SK-N-DZ (cell line): ENCODE measurements at regions not wholly inside any gene's neighbourhood (a gene's known extent, or its start where the extent isn't known, plus 50 kb on each side); places are given as distances from the start of the nearest gene placed in this dataset.
A peak's percentile ranks its signal among the peaks of the same experiment; 100 is the strongest.

Experiments used
- DNase-seq: peaks from one replicate; pipeline ENCODE4 v3.0.0-alpha.2; 2015; ENCODE audit warnings: low spot score

DNA sequence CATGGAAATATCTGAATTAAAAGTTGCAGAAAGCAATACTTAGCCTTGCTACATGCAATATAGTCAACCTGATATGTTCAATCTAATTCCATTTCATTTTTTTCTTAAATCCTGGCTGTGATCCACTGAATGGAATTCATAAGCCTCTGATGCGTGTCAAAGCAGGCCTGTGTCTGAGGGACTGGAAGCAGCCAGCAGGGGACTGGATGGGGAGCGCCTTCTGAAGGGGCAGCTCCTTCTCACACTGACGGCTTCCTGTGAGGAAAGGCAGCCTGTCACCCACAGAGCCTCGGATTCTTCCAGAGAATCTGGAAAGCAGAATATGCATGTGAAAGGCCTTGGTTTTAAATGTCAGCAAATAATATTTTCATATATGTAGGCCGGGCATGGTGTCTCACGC, 73.5 kb downstream of the KCNF1 start:
- DNase-seq, result no peak

DNA sequence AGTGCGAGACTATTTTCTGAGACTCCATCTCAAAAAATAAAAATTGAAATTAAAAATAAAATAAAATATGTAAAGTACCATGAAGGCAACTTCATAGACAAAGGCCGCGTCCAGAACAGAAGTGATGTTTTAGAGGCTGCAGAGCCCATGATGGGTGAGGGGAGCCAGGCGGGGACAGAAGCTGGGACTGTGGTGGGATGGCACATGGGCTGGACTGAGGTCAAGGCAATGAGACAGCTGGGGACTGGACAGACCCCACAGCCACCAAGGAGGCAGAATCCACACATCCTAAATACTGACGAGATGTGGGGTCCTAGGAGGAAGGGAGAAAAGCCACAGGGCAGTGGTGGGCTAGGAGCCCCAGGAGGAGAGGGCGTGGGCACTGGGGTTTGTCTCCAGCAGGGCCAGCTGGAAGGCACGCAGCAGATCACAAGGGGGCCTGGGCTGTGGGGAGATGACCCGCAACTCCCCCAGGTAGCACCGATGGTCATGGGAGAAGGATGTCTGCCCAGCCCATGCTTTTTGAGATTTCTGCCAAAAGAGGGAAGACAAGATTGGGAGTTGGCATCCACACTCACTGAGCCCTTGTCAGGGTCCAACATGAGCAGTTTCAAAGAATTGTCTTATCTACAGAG, 74.3 kb downstream of the KCNF1 start:
- DNase-seq, result no peak

DNA sequence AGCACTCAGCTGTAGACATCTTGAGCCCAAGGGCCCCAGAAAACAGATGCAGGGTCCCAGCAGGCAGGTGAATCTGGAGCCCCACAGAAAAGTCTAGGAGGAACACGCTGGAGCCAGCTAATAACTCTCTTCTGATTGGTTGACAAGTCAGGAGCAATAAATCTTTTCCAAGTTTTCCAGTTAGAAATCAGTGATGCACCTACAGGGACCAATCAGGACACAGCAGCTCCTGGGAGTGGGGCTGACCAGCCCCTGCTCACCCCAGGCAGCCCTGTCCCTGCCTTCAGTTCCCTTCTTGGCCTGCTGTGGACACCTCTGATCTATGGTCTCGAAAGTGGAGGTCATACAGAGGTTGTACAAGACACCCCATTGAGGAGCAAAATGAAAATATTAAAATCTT, 75.7 kb downstream of the KCNF1 start:
- DNase-seq, result no peak

DNA sequence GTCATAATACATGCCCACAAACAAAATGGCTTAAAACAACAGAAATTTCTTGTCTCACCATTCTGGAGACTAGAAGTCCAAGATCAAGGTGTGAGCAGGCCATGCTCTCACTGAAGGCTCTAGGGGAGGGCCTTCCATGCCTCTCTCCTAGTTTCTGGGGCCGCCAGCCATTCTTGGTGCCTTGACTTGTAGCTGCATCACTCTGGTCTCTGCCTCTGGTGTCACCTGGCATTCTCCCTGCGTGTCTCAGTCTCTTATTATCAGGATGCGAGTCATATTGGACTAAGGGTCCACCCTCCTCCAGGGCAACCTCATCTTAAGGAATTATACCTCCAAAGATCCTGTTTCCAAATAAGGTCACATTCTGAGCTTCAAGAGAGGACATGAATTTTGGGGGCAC, 76.1 kb downstream of the KCNF1 start:
- no peak for DNase-seq

DNA sequence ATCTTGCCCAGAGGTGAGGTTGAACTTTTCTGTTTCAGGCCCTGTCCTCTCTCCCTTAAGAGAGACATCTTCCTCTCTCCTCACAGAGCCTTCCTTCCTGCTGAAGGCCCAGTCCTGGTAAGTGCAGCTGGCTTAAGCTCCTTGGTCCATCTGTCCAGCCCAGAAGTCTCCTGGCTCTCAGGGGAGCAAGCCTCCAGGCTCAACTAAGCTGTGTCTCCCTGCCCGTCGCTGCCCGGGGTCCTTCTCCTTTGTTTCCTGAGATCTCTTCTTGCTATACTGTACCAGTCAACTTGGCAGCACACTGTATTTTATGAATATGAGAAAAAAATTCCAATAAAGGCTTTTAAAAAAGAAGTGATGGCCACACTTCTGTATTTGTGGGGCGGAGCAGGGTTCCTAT, 77.4 kb downstream of the KCNF1 start:
- DNase-seq, result no peak

DNA sequence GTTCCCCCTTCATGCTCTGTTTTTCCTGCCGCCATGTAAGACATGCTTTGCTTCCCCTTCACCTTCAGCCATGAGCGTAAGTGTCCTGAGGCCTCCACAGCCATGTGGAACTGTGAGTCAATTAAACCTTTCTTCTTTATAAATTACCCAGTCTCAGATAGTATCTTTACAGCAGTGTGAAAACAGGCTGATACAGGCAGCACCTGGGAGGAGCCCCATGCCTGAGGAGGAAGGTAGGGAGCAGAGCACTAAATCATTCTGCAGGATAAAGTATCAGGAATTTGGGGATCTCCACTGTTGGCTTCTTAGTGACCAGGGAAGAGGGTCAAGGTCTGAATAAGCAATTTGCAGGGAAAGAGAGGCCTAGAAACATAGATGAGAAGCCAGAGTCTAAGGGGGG, 78.0 kb downstream of the KCNF1 start:
- DNase-seq, result no peak

DNA sequence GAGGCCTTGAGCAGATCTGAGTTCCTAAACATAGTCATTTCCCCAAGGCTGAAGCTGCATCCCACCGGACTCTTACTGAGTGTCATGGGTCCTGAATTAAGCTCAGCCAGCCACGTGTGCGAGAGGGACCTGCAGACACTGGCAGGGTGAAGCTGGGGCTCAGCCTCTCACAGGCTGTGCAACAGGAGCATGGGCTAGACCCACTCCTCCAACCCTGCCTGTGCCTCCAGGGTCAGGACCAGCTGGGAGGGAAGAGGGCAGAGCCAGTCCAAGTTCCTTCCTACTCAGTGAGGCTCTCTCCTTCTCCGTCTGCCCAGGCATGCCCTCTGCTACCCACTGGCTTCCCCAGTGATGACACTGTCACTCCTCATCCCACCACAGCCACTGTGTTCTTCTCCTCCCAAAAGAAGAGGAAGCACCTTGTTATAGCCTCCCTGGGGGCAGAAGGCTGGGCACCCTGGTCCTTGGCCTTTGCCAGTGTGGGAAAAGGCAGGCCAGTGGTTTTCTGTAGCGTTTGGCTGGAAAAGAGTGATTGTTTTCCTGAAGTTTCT, 78.9 kb downstream of the KCNF1 start:
- DNase-seq, result no peak

DNA sequence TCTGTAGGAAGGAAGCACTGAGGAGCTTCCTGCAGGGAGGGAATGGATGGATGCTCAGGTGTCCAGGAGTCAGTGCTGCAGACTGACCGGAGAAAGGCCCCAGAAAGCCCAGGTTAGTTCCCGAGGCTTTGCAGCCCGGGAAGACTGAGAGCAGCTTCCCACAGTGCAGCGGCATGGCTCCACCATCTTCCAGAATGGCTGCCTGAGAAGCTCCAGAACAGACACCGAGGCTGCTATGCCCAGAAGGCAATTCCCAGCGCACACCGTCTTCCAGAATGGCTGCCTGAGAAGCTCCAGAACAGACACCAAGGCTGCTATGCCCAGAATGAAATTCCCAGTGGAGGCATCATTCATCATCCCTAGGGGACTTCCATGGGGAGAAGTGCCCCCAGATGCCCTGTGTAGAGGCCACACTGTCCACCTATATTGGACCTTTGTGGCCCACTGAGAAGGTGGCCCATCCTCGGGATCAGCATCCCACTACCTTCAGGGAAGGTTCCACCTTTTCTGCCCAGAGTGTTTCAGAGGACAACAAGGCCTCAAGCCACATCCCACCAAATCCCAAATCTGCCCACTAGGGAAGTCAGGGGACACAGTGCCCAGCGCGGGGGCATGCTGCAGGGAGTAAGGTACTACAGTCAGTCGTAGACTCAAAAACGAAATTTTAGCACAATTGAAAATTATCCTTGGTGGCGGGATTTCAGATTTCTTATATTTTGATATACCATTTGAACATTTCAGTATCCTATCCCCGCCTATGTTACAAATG, 80.5 kb downstream of the KCNF1 start:
- DNase-seq, result no peak

DNA sequence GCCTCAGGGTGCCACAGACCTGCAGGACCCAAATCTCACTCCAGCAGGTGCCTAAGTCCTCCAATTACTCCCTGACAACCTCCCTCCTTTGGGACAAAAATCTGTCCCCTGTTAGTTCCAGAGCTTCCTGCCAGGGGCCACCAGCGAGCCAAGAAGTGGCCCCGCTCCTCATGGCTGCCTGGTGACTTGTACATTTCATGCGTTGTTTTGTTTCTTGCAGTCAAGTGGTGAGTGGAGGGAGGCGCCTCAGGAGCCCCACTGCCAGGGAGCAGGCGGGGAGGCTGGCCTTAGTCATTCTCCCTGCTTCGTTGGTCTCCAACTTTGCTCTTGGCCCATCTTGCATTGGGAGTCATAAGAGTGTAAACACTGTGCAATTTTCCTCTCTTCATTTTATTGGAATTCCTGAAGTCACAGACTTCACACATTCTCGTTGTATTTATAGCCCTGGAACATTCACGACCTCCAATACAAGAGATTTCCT, 81.3 kb downstream of the KCNF1 start:
- DNase-seq, result no peak

DNA sequence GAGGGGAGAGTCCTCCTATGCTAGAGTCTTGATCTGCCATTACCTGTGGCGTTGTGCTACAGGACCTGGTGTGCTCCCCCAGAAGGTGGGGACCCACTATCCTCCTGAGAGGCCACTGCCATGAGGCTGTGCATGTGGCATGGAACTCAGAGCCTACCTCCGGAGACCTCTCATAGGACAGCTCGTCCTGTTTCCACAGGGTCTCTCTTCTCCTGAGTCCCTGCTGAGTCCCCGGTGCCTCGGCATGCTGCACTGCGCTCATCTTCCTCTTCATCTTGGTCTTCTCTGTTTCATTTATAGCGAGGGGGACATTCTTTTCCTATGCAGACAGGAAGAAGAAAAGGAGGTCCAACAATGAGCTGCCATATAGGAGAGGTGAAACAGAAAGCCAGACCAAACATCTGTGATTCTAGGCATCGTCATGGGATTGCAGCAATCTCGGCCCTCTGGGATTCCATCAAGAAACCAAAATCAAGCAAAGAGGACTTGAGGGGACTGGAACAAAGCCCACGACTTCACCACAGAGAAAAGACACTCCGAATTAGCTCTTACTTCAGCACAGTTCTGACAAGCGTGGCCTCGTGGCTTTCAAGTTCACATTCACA, 83.7 kb downstream of the KCNF1 start:
- no peak for DNase-seq

DNA sequence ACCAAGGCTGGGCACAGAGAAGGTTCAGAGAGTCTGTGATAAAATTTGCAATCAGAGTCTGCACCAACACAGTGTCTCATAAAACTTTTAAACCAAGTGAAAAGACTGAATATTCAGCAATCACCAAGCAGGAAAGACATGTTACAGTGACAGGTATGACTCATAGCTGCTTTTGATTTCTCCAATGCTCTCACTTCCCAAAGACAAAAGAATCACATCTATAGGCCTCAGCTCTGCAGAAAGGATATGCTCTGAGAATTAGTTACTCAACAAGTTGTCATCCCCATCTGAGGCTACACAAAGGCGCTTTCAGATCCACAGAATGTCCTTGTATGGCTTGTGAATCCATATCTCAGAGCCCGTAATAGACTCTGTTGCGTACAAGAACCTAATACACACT, 92.5 kb downstream of the KCNF1 start:
- DNase-seq, result no peak

DNA sequence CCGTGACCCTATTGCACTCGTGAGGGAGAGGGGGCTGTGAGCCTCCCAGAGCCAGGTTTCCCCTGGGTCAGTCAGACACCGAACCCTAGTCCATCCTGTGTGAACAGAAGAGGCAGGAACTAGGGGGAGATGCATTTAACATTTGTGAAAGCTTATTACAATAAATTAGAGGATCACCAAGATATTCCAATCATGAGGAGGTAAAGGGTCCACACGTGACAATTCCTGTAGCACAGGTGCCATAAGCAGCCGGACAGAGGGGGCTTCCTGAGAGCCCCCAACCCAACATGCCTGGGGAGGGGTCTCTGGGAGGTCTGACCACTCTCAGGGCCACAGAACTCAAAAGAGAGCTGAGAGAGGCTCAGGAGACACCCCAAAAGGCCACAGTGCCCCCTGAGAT, 93.3 kb downstream of the KCNF1 start:
- DNase-seq, result no peak

DNA sequence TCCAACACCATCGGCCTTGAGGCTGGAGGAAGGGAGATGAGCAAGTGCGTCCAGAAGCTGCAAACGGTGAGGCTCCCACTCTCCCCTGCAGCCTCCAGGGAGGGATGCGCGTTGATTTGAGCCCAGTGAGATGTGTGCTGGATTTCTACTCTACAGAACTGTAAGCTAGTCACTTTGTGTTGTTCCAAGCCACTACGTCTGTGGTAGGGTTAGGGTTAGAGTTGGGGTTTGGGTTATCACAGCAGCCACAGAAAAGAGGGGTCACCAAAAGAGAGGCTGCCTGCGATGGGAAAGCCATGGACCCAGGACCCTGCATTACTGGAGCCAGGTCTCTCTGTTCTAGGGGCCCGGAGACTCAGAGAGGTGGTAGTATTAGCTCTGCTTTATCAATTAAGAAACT, 94.5 kb downstream of the KCNF1 start:
- DNase-seq, result no peak

DNA sequence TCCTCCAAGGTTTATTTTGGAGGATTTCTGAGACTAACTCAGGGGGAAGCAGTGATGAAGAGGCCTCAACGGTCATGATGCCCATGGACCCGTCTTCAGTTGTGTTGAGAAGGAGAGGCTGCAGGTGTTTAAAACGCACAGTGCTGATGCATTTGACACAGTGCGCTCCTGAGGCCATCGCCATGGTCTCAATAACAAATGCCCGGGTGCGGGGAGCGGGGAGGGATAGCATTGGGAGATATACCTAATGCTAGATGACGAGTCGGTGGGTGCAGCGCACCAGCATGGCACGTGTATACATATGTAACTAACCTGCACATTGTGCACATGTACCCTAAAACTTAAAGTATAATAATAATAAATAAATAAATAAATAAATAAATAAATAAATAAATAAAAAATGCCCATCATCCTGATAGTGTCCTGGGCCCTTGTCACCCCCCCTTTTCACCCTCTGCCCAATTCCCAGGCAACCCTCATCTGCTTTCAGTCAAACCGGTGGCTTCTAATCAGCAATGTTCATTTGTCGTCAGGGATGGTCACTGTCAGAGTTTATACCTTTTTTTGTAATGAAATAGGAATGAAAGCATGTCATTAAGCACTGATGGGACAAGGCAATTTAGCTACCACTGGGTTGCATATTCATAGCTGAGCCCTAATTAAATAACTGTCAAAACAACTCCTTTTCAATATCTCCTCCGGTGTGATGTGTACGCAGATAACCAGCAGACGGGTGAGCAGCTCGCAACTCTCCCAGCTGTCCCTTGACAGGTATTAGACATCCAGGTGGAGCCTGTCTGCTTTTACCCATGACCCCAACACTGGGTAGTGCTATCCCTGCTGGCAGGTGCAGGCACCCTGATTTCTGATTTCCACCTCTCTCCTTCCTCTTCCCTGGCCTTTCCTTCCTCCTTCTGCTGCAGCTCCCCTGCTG, 95.9 kb downstream of the KCNF1 start:
- DNase-seq, result peak; percentile 35

DNA sequence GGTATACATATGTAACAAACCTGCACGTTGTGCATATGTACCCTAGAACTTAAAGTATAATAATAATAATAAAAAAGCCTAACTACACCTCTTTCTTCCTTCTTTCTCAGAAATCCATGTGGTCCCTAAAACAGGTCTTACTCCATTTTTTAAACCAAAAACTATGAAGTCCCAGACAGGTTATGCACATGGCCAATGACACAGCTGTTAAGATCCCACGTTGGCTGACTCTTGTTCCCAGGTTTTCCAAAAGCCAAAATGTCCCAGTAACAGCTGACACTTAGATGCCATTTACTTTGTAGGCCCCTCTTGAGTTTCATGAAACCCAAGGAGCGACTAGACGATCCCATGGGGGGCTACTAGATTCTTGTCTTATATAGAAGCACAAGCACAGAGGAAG, 97.0 kb downstream of the KCNF1 start:
- no peak for DNase-seq

DNA sequence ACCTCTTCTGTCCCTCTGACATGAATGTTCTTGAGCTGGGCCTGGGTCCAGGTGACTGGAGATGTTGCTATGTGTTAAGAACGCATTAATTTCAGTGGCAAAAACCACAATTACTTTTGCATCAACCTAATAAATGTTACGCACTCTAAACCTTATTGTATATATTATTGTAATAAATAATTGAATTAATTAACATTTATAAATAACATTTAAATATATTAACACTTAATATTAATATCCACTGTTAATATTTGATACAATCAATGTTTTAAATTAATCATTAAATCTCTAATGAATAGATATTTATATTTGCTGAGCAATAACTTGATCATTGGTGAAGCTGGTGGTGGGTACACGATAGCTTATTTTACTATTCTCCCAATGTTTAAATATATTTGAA, 97.4 kb downstream of the KCNF1 start:
- no peak for DNase-seq

DNA sequence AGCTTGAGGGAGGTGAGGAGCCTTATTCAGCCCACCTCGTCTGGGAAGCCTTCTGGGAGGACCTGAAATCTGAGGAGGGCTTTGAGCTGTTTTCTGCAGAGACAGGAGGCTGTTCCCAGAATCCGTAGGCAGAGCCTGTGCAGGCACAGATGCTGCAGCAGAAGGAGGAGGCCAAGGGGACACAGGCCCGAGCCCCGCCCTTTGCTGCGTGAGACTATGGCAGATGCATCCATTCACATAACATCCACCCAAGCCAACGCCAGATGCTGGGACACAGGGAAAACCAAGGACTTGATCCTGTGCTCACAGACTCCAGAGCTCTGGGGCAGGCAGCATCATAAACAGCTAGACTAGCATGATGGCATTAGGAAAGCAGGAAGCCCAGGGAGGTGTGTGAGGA, 98.2 kb downstream of the KCNF1 start:
- DNase-seq, result peak; percentile 11

DNA sequence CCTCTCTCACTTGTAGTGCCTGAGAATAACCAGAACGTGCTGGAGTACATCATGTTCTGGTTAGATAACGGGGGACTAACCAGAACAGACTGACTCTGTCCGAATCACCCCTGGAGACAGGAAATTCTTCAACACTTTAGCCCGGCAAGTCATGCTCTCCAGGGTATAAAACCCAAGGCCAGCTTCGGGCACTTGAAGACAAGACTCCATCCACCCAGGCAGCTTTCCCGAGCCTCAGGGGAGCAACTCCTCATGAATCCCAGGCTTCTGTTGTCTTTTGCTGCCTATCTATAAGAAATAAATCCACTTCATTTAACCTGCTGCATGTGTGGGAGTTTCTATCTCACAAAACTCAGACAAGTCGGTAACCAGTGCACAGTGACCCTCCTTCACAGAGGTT, 99.6 kb downstream of the KCNF1 start:
- DNase-seq, result no peak

DNA sequence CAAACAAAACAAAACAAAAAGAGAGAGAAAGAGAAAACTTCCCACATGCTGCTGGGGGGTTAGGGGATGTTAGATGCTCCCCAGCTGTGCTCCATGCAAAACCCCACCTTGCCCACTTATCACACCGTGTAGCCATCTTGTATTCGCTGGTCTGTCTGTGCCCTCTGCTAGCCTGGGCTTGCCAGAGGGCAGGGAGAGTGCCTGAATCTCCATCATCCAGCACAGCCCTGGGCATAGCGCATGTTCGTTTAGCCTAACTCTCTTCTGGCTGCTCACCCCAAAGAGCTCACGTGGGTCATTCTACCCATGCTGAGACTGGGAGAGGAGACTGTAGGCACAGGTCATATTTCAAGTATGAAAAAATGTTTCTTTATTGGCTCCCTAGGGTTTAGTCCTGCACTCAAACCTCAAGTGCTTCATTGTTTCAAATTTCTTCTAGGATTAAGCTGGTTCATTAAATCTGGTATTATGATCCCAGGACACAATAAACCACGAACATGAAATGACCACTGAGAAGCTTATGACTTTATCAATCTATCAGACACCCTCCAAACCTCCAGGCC, 100.5 kb downstream of the KCNF1 start:
- no peak for DNase-seq

DNA sequence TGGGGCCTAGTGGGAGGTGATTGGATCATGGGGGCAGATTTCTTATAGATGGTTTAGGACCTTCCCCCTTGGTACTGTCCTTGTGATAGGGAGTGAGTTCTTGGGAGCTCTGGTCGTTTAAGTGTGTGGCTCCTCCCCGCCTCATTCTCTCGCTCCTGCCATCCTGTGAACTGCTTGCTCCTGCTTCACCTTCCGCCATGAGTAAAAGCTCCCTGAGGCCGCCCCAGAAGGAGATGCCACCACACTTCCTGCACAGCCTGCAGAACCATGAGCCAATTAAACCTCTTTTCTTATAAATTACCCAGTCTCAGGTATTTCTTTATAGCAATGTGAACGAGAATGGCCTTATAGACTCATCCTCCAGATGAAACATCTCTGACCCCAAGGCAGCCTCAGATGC, 101.5 kb downstream of the KCNF1 start:
- DNase-seq, result no peak

DNA sequence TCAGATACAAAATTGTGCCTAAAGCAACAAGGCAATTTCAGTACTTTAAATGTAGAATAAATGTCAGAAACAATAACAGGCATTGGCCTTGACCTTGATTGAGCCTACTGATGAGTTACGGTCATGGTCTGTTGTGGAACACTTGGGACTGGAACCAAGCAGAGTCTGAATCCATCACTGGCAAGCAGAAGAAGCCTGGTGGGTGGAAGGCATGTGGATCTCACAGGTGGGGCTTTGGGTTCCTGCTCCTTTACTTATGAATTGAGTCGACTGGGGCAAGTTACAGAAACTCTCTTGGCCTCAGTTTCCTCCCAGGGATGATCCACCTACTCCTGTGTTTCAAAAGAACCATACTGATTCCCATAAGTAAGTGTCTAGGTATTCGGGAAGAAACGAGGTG, 102.3 kb downstream of the KCNF1 start:
- DNase-seq, result no peak
